ENCODE measurements at regions not wholly inside any gene's neighbourhood (a gene's known extent, or its start where the extent isn't known, plus 50 kb on each side); places are given as distances from the start of the nearest gene placed in this dataset.

GRCh38 chr12:88994537-88994936 lies 357.8 kb downstream of the DUSP6 start:
- TF ChIP-seq CTCF (IDR thresholded peaks at IDR 0.05), result no peak
- ATAC-seq (ENCODE audit: low FRiP score) (no peak), DNase-seq (ENCODE audit: low spot score) (no peak)

GRCh38 chr12:88993651-88994050 lies 358.6 kb downstream of the DUSP6 start:
- ATAC-seq (ENCODE audit: low FRiP score) (no peak), DNase-seq (ENCODE audit: low spot score) (no peak)
- TF ChIP-seq CTCF (IDR thresholded peaks at IDR 0.05), result no peak

- ATAC-seq (ENCODE audit: low FRiP score) (no peak), DNase-seq (ENCODE audit: low spot score) (no peak)
- no peak for TF ChIP-seq CTCF (IDR thresholded peaks at IDR 0.05)
Observed at GRCh38 chr12:88986056-88986455, 366.2 kb downstream of the DUSP6 start.

- no peak for ATAC-seq (ENCODE audit: low FRiP score)
- no peak for TF ChIP-seq CTCF (IDR thresholded peaks at IDR 0.05)
- no peak for DNase-seq (ENCODE audit: low spot score)
Observed at GRCh38 chr12:88985631-88986030, 366.7 kb downstream of the DUSP6 start.

- ATAC-seq (ENCODE audit: low FRiP score) (no peak), DNase-seq (ENCODE audit: low spot score) (no peak)
- TF ChIP-seq CTCF (IDR thresholded peaks at IDR 0.05), result no peak
Observed at GRCh38 chr12:88985011-88985410, 367.3 kb downstream of the DUSP6 start.

GRCh38 chr12:88982694-88983093 lies 369.6 kb downstream of the DUSP6 start:
- TF ChIP-seq CTCF (IDR thresholded peaks at IDR 0.05), result no peak
- ATAC-seq (ENCODE audit: low FRiP score) (no peak), DNase-seq (ENCODE audit: low spot score) (no peak)

- TF ChIP-seq CTCF (IDR thresholded peaks at IDR 0.05), result no peak
- DNase-seq (ENCODE audit: low spot score) (no peak), ATAC-seq (ENCODE audit: low FRiP score) (no peak)
Observed at GRCh38 chr12:88977115-88977514, 375.2 kb downstream of the DUSP6 start.
